HPDE6-E6E7 (cell line): ENCODE measurements at regions not wholly inside any gene's neighbourhood (a gene's known extent, or its start where the extent isn't known, plus 50 kb on each side); places are given as distances from the start of the nearest gene placed in this dataset.

Source experiments
- DNase-seq: peaks from one replicate; pipeline ENCODE4 v3.0.0; 2011; ENCODE audit warnings: missing footprints; ENCODE audit errors: extremely low spot score

- DNase-seq: no peak
Observed at GRCh38 chr2:16615687-16616615, 49.7 kb downstream of the CYRIA start.

DNA sequence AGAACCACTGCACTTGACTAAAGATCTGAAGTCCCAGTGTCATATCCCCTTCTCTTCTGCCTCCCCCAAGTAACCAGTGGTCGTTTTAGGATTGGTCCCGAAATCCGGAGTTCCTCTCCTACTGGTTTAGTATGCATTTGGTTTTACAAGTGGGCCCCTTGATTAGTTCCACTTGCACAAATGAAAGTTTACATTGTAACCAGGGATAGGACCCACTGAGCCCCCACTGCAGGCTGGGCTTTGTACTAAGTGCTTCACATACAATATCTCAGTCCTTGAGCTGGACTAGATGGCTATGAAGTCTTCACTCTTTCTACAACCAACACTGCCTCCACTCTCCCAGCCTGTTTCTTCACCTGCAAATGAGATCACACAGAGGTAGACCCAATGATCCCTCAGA, 50.4 kb downstream of the CYRIA start:
- DNase-seq: no peak

DNA sequence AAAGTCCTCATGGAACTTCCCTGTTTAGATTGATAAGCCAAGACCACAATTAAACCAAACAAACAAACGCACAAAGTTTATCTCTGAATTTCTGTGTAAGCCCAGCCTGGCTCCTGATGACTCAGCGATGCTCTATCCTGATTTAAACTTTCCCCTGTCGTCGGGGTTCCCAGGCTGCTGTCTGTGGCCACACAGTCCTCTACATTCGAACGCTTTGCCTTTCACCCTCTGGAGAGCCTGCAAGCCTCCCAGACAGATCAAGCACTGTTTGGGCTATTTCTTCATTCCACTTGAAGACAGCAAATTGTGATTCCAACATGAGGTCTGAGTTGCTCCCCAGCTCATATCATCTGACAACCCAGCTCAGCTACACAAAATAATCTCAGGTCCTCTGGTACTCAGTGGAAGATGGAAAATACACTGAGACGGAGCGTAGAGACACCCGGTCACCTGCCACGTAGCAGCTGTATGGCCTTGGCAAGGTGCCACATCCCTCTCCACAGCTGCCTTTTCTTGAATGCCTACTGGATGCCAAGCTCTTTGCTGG, 51.2 kb downstream of the CYRIA start:
- DNase-seq: no peak

GRCh38 chr2:16613539-16614011, 52.1 kb downstream of the CYRIA start:
- DNase-seq: no peak

- no peak for DNase-seq
Observed at GRCh38 chr2:16612490-16612889, 53.1 kb downstream of the CYRIA start.

DNA sequence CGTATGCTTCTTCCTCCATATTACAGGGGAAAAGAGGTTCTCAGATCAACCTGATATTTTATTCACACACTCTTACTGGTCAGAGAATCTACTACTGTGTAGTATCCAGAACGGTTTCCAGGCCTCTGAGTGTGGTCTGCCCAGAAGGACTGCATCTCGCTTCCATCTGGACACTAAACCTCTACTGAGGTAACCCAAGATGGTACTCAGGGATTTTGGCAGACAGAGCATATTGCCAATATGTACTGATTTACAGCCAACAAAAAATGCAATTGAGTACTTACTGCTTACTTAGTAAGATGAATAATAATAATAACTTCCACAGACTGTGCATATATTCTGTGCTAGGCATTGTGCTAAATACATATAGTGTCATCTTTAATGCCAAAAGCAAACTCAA, 55.8 kb downstream of the CYRIA start:
- no peak for DNase-seq

DNA sequence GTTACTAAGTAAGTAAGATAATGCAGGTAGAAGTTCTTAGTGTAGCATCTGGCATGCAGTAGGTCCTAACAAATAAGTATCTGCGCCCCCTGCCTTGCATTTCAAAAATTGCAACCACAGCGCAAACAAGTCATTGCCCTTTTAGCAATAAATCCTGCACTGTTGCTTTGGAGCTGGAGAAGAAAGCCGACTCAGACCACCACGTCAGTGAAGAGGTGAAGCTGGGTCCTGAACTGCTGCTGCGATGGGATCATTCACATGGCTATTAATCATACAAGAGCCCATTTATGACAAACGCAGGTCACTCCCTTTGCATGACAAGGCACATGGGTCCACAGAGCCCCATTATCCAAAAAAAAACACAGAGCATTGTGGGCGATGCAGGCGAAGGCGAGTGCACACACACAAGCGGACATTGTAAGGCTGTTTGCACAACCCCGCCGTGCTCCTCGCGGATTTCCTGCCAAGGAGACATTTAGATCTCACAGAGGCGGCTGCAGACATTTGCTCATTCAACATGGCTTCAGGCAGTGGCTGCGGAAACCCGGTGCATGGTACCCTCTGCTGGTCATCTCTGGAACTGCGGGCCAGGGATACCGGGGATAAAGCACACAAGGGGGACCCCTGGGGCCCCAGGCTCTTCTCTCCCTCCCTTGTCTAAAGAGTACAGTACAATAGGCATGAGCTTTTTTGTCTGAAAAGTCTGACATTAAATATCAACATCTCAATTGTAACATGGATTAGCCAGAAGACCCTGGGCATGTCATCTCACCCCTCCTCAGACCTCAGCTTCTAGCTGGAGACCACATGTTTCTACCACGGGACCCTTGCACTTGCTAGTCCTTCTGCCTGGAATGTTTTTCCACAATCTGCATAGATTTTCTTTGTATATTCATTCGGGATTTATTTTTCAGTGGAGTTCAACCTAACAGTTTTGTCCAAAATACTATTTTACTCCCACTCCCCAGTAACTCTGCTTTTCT, 56.7 kb downstream of the CYRIA start:
- DNase-seq: peak; percentile 73

DNA sequence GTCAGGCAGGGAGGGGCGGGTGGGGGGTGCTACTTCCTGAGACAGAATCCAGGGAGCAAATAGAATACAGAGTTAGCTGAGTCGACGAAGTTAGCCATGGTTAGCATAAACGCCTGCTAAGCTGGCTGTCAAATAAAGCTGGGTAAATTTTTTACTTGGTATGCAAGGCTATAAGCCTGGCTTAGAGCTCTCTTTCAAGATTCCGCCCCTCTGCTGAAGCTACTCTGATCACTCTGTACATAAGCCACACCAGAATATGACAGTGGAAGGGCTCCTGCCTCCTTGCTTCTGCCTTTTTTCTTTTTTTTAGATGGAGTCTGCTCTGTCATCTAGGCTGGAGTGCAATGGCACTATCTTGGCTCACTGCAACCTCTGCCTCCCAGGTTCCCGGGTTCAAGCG, 58.3 kb downstream of the CYRIA start:
- no peak for DNase-seq

DNA sequence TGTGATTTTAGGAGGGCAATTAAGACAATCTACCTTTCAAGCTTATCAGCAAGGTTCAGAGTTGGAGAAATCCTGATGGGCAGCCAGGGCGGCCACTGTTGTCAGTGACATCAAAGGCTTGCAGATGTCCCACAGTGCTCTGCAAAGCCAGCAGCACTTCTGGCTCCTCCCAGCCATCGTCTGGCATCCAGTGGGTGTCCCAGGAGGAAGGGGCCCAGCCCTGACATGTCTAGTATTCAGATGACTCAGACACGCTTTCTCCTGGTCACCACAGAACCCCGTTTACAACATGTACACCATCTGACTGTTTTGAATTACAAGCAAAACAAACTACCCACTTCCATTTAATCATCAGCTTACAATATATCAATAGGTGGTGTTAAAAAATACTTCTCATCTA, 61.4 kb downstream of the CYRIA start:
- DNase-seq: peak; percentile 50

DNA sequence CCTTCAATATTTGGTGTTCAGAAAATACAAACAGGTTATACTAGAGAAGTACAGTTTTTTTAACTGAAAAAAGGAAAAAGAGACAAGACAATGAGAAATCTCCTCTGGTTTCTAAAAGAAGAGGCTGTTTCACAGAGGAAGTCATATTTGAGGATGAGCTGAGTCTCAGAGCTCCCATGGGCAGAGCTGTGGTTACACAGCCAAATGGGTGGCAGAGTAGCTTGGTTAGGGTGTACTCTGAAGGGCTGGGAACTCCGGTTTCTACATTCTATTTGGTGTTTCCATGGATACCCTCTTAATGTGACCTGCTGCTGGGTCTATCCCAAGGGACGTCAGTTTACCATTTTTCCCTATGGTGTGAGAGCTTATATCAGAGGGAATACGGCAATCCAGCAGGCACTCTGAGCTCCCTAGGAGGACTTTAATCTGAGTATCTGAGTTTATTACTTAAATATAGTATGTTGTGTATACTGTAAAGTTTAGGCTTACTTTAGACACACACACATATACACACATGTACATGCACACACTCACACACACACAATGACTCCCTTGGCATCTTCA, 74.2 kb downstream of the CYRIA start:
- no peak for DNase-seq

GRCh38 chr2:16589465-16589864, 76.2 kb downstream of the CYRIA start:
- DNase-seq: no peak

DNA sequence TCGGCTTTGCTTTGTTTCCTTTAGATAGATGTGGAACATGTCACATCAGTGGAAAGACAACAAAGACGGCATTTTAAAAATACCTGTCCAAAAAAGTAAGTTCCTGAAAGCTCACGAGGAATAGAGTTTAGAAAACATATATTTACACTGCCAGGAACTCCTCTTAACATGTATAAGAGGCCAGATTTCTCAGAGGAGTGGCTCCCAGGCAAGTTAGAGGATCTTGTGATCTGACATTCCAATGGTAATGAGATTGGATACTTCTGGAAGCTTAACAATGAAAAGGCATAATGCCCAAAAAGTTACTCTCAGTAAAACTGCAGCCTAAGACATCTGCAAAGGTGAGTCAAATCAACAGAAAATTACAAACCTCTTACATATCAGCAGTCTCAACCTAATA, 77.1 kb downstream of the CYRIA start:
- no peak for DNase-seq

- DNase-seq: no peak
Observed at GRCh38 chr2:16587601-16588000, 78.0 kb downstream of the CYRIA start.

DNA sequence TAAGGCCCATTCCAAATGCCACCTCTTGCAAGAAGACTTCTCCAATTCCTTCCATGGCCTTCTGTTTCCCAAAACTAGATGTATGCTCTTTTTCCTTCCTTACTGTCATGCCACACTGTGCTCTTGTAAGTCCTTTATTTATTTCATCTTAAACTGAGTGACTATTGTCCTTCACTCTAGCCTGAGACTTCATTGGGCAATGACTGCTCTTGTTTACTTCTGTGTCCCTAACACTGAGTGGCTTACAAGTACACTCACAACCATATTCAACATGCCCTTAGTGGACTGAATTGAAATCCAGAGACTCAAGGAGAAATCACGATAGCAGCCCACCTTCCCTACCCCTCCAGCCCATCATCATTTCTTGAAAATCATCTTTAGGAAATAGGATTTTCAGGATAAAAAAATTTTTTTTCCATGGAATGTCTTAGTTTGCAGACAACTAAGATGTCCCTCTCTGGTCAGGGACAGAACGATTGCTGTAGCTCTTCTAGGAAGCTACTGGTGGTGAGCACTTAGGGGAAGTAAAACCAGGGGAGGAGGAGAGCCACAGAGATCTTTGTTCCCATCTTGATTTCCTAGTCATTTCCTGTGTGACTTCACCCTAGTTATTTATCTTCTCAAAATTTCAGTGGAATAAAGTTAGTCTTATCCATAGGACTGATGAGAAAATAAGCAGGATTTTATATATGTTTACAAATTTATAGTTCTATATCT, 80.7 kb downstream of the CYRIA start:
- no peak for DNase-seq

DNA sequence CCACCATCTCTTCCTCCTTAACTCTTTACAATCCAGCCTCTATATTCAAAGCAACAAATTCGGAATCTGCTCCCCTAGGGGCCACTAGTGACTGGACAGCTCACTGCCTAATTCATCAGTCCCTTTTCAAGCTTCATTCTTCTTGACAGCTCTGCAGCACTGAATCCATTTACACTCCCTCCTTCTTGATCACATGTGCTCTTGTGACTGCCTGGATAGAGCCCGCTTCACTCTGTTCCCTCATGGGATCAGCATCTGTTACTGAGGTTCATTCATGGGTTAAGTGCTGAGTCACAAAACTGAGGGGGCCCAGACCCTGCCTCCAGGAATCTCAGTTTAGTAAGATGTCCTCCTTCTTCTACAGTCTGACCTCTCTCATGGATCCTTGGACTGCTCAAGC, 81.5 kb downstream of the CYRIA start:
- DNase-seq: no peak

GRCh38 chr2:16581241-16581640, 84.4 kb downstream of the CYRIA start:
- DNase-seq: no peak

DNA sequence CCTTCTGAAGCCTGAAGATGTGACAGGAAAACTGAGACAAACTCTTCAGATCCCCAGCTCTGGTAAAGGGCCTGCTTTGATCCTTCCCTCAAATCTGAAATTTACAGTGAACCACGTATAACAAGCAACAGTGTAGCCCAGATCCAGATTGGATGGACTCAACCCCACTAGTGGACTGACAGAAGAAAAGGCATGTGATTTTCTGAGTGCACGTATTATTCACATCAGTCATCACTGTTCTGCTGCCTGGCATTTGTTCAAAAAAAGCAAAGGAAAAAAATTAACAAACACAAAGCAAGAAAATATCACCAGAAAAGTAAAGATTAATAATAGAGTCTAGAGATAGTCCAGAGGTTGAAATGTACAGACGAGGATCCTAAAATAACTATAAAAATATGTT, 87.6 kb downstream of the CYRIA start:
- DNase-seq: no peak

- no peak for DNase-seq
Observed at GRCh38 chr2:16570516-16570915, 95.1 kb downstream of the CYRIA start.

GRCh38 chr2:16568998-16569784, 96.4 kb downstream of the CYRIA start:
- DNase-seq: no peak

DNA sequence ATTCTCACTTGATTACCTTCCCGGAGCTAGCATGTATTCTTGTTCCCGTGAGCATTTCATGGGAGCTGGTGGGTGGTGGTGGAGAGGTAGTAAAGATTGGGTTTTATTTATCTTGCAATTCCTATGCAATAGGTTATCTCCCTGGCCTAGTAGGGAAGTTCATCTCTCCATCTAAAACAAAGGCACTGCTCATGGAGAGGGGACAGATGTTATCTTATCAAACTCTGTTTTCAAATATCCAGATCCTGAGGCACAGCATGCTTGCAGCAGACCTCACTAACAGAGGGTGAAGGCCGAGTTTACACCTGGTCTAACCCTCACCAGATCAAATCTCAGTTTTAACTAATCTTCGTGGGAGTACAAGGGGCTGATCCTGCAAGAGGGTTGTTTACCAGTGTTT, 98.9 kb downstream of the CYRIA start:
- no peak for DNase-seq
